Nephron progenitor cell (in vitro differentiated cells): ENCODE measurements at regions not wholly inside any gene's neighbourhood (a gene's known extent, or its start where the extent isn't known, plus 50 kb on each side); places are given as distances from the start of the nearest gene placed in this dataset.

ENCODE experiments used
- DNase-seq: peaks from one replicate; pipeline ENCODE4 v3.0.0; 2021
- H3K27ac Mint-ChIP-seq: 2 replicates; pipeline ENCODE4 v1.8.0; 2021; ENCODE audit warnings: mild to moderate bottlenecking, moderate library complexity, mixed read lengths
- H3K27me3 Mint-ChIP-seq: 2 replicates; pipeline ENCODE4 v1.8.0; 2021; ENCODE audit warnings: mild to moderate bottlenecking, low read depth, mixed read lengths; ENCODE audit not compliant: poor library complexity
- H3K36me3 Mint-ChIP-seq: 2 replicates; pipeline ENCODE4 v1.8.0; 2021; ENCODE audit warnings: low read depth, mixed read lengths
- H3K4me1 Mint-ChIP-seq: 2 replicates; pipeline ENCODE4 v1.8.0; 2021; ENCODE audit warnings: mixed read lengths
- H3K4me3 Mint-ChIP-seq: 2 replicates; pipeline ENCODE4 v1.8.0; 2021; ENCODE audit warnings: mild to moderate bottlenecking, moderate library complexity, mixed read lengths
- H3K9me3 Mint-ChIP-seq: 2 replicates; pipeline ENCODE4 v1.8.0; 2021; ENCODE audit warnings: mild to moderate bottlenecking, moderate library complexity, mixed read lengths
- CTCF ChIP-seq: fragments of 200-600 bp; sonication (generic); IDR thresholded peaks from 2 replicates; pipeline ENCODE4 v1.5.0; 2021; ENCODE audit warnings: antibody characterized with exemption

GRCh38 chr4:144409525-144409924, 236.4 kb upstream of the HHIP start:
- Mint-ChIP-seq H3K4me1 (no peaks in the 10 kb centered on the region), H3K36me3 (no peaks in the 10 kb centered on the region), H3K4me3 (no peak overlapping the region), H3K9me3 (no peaks in the 10 kb centered on the region), H3K27me3 (peaks cover 4% of the 10 kb centered on the region), H3K27ac (no peak overlapping the region)
- DNase-seq, result no peak
- TF ChIP-seq CTCF, result no peak

GRCh38 chr4:144410230-144410783, 235.6 kb upstream of the HHIP start:
- Mint-ChIP-seq H3K4me1 (no peaks in the 10 kb centered on the region), H3K9me3 (no peaks in the 10 kb centered on the region), H3K36me3 (no peaks in the 10 kb centered on the region), H3K27me3 (peaks cover 4% of the 10 kb centered on the region), H3K4me3 (no peak overlapping the region), H3K27ac (no peak overlapping the region)
- no peak for DNase-seq
- TF ChIP-seq CTCF, result no peak

GRCh38 chr4:144411119-144411518, 234.8 kb upstream of the HHIP start:
- no peak for TF ChIP-seq CTCF
- H3K9me3 Mint-ChIP-seq, result no peaks in the 10 kb centered on the region
- H3K4me1 Mint-ChIP-seq, result no peaks in the 10 kb centered on the region
- H3K4me3 Mint-ChIP-seq, result no peak overlapping the region
- H3K27me3 Mint-ChIP-seq, result peaks cover 4% of the 10 kb centered on the region
- no peaks in the 10 kb centered on the region for H3K36me3 Mint-ChIP-seq
- no peak for DNase-seq
- no peak overlapping the region for H3K27ac Mint-ChIP-seq

GRCh38 chr4:144411700-144412099, 234.3 kb upstream of the HHIP start:
- TF ChIP-seq CTCF, result no peak
- no peaks in the 10 kb centered on the region for H3K4me1 Mint-ChIP-seq
- H3K27me3 Mint-ChIP-seq, result peaks cover 4% of the 10 kb centered on the region
- H3K4me3 Mint-ChIP-seq, result no peak overlapping the region
- no peaks in the 10 kb centered on the region for H3K9me3 Mint-ChIP-seq
- H3K36me3 Mint-ChIP-seq, result no peaks in the 10 kb centered on the region
- no peak for DNase-seq
- no peak overlapping the region for H3K27ac Mint-ChIP-seq

- H3K27me3 Mint-ChIP-seq, result no peaks in the 10 kb centered on the region
- no peak for DNase-seq
- no peaks in the 10 kb centered on the region for H3K36me3 Mint-ChIP-seq
- H3K4me1 Mint-ChIP-seq, result peaks cover 34% of the 10 kb centered on the region
- H3K4me3 Mint-ChIP-seq, result no peak overlapping the region
- H3K27ac Mint-ChIP-seq, result no peak overlapping the region
- no peak for TF ChIP-seq CTCF
- no peaks in the 10 kb centered on the region for H3K9me3 Mint-ChIP-seq
Observed at GRCh38 chr4:144421056-144421455, 224.9 kb upstream of the HHIP start.

- Mint-ChIP-seq H3K4me3 (no peak overlapping the region), H3K36me3 (no peaks in the 10 kb centered on the region), H3K4me1 (peaks cover 34% of the 10 kb centered on the region), H3K9me3 (no peaks in the 10 kb centered on the region), H3K27me3 (peaks cover 2% of the 10 kb centered on the region), H3K27ac (peak overlapping the region; percentile 57)
- DNase-seq, result no peak
- no peak for TF ChIP-seq CTCF
Observed at GRCh38 chr4:144421839-144422565, 224.0 kb upstream of the HHIP start.
